Activated CD4-positive, alpha-beta T cell treated with anti-CD3 and anti-CD28 coated beads for 48 hours (primary cell): ENCODE measurements at regions not wholly inside any gene's neighbourhood (a gene's known extent, or its start where the extent isn't known, plus 50 kb on each side); places are given as distances from the start of the nearest gene placed in this dataset.
A peak's percentile ranks its signal among the peaks of the same experiment; 100 is the strongest.

Experiments
- DNase-seq: peaks from one replicate; pipeline ENCODE4 v3.0.0-alpha.2; 2020

DNA sequence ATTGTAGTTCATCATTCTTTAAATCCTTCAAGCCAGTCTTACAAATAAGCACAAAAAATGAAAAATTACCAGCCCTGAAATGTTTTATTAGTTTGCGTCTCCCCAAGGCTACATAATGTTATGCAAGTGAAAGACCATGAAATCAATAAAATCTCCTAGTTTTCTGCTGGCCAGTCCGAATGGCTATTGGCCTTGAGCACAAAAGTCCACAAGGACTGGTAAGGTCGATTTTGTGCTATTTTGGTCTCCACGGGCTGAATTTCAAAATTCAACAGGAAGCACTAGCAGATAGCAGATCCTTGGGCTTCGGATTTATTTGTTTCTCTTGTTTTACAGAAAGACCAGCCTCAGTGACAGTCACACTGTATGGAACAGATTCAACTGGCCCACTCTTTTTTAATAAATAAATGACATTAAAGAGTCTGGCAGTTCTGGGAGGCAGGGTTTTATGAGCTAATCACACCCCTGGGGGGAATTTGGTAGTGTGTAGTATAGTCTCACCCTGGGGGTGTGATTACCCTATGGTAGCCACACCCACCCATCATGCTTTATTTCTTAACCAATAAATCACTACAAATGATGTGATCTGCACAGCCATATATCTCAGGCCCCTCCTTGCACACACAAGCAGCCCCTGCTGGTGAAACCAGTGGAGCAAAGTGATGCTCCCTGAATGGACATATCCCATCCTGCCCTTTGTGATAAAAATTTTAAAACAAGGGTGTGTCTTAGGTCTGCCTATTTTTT is 51.1 kb upstream of the TMEM33 start:
- DNase-seq = no peak

DNA sequence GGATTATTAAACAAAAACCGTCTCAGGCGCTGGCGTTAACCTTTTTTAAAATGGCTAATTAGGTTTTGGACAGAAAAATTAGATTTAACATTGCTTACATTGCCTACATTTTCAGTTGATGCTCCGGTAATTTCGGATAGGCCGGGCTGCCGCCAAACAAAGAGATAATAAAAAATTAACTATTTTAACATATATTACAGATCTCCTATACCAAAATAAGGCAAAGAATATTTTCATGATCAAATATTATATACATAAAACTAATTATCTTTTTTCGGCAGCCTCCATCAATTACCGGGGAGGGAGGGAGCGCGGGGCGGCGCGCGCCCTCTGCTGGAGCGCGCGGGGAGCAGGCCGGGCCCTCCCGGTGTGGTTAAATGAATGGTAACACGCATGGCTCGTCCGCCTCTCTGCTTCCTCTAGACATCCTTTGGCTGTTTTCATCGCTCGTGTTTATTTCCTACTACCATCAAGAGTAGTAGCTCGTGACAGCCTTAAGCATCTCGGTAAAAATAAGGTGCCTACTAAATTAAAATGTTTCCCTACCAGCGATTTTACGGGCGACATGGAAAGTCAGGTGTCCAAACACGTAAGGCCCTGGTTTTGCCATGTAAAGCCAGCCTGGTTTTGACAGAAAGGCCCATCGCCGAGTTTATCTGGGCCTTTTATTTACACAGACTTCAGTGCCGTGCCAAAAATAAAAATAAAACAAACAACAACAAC is 52.4 kb upstream of the TMEM33 start:
- DNase-seq = peak; percentile 72

DNA sequence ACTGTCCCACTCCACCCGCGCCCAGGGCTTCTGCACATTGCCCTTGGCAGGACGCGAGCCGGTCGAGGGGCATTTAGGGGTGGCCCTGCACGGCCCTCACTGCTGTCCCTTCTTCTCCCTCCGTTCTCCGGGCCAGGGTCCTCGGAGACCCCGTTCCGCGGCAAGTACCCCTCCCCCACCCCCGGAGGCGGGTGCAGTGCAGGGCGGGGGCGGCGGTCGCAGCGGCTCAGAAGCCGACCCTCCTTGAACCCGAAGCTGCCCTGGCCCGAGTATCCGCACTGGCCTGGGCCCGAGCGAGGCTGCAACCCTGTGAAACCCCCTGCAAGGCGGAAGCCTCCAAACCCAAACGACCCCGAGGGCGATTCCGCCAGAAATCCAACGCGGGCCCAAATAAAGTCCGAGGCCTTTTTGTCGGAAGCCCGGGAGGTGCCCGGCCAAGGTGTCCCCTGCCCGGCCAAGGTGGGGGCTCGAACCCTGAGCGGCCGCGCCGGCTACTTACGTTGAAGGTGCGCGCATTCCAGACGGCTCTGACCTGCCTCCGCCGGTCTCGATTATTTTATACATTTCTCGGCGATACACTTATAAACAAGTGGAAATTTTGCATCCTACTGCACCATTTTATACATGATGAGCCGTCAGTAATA is 53.1 kb upstream of the TMEM33 start:
- no peak for DNase-seq

DNA sequence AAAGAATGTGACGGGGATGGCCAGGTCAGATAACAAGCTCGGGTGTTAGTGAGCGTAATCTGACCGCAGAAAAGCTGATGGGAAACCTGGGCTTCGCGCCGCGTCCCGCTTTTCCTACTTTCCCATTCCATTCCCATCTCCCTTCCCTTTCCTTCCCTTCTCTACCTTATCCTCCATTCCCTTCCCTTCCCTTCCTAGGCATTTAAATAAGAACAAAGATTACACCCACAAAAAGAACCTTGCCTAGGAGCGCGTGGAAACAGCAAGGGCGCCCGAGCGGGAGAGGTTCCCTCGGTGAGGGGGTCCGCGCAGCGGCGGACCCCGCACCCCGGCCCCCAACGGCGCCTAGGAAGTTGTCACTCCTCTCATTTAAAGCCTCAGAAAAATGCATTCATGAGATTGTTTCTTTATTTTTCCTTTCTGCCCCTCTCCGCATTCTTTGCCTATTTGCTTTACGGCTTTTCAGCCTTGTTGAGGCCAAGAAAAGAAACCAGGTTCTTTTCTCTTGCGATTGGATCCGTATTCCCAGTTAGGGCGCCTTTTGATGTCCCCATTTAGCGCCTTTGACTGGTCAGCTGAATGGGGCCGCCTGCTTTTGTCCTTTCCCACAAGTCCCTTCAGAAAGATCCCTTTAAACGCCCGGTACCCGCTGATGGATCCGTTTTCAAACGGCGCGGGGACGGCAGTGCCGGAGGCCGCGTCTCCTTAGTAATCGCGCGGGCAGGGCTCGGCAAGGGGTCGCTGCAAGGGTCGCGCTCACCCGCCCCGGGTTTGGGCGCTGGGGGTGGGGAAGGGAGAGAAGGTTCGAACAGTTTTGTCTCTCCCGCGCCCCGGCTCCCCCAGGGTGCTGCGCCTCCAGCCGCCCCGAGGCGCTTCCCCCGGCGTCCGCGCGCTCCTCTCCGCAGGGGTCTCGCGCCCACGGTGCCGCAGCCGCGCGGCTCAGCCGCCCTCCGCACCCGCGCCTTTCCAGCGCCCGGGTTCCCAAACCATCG is 54.1 kb upstream of the TMEM33 start:
- no peak for DNase-seq

DNA sequence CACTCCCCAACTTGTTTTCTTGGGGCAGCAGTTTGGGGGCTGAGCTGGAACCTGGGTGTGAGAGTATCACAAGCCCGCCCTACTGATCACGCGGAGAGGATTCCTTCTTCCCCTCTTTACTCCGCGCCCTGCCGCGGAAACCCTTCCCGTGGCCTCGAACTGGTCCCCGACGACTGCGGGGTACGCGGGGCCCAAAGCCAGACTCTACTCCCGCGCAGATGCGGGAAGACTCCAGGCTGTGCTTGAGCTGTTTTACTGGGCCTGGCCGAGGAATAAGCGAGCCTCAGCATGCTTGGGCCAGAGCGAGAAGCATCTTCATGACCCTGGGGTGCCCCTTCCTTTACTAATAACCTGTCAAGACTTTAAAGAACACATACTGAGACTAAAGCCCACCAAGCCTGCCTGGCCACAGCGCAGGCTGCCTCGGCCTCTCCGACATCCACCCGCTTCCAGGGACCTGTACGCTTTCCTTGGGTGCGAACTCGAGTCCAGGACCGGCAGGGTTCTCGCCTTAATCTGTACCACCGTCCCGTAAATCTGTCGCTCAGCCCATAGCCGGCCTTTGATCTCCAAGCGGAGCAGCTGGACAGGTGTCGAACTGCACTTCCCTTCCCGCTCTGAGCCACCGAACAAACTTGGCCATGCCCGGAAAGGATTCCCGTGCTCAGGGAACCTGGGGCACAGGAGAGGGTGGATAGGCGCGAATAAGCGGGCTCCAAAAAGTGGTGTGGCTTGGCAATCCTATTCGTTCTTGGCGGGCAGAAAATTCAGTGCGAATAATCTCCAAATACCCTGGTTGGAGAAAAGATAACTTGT is 55.0 kb upstream of the TMEM33 start:
- DNase-seq = no peak

DNA sequence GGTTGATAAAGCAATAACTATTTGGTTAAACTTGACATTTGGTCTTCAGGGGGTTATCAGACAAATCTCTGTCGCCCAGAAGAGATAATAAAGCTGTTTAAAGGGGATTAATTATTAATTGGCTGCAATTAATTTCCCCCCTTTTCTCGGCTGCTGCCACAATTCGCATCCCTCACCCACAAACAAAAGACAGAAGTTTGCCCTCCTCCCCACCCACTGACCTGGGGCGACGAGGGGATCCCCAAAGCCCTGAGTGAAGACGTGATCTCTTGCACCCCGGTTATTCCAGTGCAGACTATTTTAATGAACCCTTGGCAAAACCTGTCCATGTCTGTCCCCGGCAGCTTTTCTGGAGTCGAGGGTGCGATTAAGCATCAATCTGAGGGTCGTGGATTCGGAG is 55.7 kb upstream of the TMEM33 start:
- DNase-seq = no peak

DNA sequence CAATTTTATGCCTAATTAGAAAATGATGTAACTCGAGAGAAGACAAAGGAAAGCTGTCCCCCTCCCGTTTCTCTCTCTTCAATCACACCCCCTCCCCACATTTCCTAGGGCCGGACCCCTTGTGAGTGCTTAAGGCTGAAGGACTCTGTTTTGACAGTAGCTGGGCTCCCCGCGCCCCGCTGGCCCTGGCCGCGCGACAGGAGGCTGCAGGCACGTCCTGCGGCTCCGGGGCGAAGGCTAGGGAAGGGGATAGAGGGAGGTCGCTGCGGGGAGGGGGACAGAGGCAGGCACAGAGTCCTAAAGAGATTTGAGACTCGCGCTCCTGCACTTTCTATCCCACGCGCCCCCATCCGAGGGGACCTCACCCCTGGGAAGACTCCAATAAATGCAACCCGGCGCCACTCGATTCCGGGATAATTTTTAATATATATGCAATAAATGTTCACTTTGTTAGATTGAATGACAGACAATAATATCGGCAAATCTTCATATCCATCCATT is 56.2 kb upstream of the TMEM33 start:
- no peak for DNase-seq

DNA sequence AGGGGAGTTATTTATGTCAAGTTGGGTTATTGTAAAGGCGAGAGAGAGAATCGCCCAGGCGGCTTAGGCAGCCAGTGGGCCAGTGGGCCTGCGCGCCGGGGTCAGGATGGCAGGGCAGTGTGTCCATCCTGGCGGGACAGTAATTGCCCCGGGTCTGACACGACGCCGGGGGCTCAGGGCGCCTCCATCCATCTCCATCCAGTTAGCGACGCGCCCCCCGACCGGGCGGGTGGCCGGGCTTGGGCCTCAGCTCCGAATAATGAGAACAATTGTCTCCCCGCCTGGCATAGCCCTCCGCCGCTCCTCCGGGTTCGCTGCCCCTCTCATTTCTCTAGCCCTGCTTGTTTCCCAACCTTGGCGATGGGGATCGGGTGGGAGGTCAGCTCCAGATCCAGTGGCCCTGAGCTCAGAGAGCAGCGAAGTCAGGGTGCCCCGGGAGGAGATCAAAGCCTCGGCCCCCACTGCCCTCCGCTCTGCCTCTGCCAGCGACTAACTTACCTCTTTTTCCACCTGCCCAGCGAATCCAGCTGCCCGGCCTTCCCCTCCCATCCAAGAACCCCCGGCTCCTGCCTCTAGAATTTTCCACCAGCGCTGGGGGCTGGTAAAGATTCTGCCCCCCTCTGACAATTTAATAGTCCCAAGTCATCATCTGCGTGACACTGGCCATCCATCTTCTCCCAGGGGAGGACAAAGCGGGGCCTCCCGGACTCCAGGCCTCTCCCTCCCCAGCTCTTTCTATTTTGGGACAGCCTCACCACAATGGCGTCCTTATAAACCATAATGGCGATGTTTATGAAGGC is 56.9 kb upstream of the TMEM33 start:
- DNase-seq = no peak

DNA sequence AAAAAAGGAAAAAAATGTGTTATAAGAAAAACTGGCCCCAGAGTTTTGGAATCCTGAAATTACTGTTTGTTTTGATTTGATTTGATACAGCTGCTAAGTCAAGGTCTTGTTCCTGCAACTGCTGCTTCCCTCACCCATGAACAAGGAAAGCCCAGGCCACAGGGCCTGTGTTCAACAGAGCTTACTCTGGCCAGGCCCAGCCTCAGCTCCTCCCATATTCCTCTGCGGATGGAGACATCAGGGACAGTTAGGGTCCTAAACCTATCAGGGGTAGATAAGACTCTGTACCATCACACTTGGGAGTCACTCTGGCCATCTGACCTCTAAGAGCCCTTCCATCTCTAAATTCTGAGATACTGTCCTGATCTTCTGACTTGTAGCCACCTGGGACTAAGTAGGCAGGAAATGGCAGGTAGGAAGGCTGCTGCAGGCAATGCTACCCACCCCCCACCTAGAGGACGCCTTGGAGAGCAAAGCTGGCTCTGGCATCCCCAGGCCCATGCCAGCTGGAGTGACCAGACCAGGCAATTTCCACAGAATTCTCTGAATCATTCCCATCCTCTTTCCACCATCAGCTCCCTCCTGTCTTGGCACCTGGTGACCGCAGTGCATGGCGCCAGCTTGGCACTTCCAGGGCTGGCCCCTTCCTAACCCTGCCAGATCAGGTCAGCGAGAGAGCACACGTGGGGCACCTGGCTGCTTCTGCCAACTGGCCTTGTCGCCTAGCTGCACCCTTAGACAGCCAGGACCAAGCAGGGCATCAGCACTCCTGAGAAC is 58.0 kb upstream of the TMEM33 start:
- no peak for DNase-seq

DNA sequence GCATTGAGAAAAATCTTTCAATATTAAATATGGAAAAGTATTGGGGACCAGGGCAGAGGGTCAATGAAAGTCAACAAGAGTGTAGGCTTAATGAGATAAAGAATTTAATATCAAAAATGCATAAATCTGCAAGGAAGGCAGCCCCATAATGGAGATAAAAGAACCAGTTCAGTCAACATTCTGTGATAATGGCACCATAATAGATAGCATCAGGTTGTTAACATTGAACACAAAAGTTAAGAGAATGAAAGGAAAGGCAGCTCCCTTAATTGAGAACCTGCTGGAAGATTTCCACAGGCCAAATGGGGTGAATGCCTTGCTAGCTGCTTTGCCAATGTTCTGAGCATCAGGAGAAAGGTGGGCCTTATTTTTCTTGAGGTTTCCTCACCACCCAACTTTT is 60.4 kb upstream of the TMEM33 start:
- DNase-seq = no peak

DNA sequence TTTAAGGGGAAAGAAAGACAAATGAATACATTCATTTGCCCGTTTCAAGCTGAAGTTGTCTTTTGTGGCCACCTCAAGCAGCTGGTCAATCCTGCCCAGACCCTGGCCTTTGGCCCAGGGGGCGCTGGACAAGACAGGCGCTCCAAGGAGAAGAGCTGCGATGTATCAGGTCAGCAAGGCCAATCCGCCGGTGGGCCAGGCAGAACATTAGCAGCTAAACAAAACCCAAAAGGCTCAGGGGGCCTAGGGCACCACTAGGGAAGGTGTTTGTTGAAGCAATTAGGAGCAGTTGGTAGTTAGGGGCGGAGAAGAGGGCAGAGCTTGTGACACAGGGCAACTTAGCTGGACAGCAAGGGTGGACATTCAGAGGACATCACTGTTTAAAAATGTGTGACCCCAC is 60.8 kb upstream of the TMEM33 start:
- no peak for DNase-seq

DNA sequence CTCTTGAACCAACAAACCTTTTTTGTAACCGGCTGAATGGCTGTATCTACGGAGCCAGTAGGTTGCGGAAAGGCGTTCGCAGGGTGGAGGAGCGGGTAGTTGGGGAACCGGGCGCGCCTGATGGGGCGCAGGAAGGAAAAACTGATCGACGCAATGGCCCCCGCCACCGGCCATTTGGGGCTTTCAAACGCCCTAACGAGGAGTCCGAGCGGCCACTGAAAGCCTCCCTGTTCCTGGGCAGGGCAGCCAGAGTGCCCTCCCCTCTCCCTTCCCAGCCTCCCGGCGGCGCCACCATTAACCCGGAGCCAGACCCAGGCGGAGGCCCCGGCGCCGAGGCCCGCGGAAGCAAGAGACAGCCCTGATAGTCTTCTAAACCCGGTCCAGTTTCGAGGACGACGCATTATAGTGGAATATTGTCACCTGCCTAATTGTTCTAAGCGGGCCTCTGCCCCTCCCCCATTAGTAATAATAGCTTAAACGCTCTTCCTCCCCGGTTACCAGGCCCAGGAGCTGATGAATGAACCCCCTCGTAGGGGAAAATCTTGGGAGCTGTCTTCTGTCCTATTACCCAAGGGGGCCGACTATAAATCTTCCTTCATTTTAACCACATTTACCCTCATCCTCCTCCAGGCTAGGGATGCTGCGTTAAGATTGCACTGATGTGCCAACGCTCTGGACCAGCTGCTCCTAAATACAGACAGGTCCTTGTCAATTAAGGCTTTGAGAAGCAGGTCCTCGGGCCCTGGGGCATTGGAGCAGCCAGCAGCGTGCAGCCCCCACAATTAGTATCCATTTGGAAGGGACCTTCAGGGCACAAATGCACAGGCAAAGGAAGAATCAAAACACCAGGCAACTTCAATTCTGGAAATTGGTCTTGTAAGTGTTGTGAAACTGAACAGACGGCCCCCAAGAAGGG is 61.6 kb upstream of the TMEM33 start:
- no peak for DNase-seq

DNA sequence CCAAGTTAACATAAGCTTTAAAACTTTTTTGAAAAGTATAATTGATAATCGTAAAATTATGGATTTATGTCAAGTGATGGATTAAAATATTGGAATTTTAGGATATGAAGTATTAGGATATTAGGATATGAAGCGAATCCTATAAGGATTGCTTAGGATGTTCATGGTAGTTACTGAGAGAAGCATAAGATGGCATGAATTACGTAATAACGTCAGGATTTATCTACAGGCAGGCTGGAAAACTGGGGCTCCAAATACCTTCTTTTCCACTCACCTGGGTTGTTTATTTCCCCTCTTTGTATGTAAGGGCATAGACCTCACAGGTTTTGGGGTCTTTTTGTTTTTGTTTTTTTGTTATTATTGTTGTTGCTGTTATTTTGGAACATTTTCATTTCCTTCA is 65.2 kb upstream of the TMEM33 start:
- no peak for DNase-seq

DNA sequence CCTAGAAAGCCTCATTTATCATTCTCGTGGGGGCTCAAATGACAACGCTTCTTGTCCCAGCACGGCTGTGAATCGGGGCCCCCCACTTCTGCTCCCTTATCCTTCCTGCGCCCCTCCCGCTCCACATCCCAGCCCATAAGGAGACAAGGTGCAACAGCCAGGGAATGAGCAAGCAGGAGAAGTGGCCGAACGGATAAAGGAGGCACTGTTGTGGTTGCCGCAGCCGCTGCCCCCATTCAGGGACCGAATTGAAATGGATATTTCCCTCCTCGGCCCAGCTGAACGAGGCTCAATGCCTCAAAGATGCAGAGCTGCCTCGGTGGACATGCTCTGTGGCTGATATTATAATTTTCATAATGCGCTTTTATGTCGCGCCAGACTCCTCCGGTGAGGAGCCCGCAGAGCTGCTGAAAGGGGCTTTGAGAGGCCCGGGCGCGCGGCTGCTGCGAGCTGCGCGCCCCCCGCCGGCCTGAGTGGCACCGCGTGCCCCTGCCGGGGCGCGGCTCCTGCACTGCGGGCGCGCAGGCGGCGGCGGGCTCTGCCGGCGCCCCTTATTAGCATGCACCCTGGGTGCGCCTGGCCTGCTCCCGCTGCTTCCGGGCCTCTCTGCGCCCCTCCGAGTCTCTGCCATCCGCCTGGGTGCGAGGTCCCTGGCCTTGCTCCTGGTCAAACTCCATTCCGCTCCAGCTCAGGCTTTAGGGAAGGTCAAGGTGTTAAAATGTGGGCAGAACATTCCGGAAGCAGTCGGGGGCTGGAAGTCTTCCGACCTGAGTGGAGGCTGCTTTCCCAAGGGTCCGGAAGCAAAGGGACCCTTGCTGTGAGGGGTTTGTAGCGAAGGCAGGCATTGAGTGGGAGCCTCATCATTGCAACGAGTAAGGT is 68.2 kb upstream of the TMEM33 start:
- DNase-seq = no peak

DNA sequence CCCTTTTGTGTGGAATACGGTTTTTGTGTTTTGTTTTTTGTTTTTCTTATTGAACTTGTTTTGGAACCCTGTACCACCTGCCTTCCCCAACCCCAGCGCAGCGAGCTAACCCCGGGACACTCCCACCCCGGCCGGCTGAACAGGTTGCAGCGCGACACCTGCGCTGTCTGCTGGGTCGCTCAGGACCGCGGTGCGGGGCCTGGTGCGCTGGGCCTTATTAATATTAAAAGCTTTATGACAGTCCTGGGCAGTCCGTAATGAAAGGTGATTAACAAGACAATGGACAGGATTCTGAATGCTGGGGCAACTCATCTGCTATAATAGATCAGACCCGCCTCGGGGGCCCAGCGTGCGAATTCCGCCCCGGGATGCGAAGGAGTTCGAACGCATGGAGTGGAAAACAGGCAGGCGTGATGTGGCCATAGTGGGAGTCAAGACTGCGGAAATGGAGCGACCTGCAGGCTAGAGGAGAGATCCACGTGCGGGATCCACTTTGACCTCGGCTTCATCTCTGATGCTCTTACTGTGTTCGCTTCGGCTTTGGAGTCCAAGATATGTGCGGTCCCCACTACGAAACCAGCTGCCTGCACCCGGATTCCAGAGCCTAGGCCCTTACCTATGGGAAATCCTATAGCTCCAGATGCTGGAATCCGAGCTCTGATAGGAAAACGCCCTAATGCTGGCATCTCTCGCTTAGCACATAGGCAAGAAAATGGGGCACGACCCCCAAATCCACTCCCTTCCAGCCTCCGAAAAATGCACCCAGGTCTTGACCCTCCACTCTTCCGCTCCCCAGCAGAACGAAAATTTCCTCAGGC is 69.0 kb upstream of the TMEM33 start:
- no peak for DNase-seq

DNA sequence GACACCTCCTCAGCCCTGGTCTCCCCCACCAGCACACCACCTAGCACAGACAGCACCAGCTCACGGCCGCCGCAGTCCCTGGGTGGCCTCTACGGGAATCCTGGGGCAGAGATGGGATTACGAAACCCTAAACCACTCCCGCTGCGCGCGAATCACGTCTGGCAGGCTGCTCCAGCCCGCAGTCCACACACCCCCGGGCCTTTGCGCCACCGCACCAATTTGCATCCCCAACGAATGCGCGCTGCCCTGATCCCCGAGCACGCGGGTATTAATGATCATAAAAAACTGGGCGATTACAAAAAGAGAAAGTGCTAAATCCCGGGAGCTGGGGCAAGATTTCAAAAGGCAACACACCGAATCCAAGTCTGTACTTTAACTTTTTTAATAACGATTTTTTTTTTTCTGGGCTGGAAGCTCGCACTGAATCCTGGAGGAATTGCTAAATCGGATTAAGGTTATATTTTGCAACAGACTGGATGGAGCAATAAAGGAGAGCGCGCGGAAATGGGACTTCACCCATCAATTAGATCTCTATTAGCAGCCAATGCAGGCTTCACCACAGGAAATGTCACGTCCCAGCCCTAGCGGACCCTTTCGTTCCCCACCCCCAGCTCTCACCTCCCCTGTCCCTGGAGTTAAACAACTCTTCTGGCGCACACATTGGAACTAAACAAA is 69.8 kb upstream of the TMEM33 start:
- no peak for DNase-seq
